ENCODE measurements at regions not wholly inside any gene's neighbourhood (a gene's known extent, or its start where the extent isn't known, plus 50 kb on each side); places are given as distances from the start of the nearest gene placed in this dataset.

DNA sequence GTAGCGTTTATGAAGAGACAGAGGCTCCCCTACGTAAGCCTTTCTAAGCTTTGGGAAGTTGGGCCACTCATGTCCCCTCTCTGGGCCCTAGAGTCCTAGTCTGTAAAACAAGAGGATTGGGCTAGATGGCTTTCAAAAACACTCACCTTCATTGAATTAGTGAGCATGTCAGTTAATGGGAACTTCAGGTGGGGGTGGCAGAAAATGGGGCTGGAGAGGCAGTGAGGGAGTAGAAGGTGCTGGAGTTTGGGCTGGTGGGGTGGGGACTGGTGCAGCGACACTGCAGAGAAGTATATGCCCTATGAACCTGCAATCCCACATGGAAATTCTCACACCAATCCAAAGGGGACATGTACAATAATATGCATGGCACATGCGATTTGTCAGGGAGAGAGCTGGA lies 182.7 kb downstream of the C1orf94 start:
- TF ChIP-seq, protein P1, sequence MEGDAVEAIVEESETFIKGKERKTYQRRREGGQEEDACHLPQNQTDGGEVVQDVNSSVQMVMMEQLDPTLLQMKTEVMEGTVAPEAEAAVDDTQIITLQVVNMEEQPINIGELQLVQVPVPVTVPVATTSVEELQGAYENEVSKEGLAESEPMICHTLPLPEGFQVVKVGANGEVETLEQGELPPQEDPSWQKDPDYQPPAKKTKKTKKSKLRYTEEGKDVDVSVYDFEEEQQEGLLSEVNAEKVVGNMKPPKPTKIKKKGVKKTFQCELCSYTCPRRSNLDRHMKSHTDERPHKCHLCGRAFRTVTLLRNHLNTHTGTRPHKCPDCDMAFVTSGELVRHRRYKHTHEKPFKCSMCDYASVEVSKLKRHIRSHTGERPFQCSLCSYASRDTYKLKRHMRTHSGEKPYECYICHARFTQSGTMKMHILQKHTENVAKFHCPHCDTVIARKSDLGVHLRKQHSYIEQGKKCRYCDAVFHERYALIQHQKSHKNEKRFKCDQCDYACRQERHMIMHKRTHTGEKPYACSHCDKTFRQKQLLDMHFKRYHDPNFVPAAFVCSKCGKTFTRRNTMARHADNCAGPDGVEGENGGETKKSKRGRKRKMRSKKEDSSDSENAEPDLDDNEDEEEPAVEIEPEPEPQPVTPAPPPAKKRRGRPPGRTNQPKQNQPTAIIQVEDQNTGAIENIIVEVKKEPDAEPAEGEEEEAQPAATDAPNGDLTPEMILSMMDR (IDR thresholded peaks at IDR 0.05), result no peak
- no peak for TF ChIP-seq POLR2A (IDR thresholded peaks at IDR 0.05)

Measured in right lobe of liver (tissue), 4 donors.